ENCODE measurements at regions not wholly inside any gene's neighbourhood (a gene's known extent, or its start where the extent isn't known, plus 50 kb on each side); places are given as distances from the start of the nearest gene placed in this dataset.

- Mint-ChIP-seq H3K9me3 (ENCODE audit: insufficient read depth) (no peaks in the 10 kb centered on the region), H3K27me3 (ENCODE audit: low read depth) (peaks cover 4% of the 10 kb centered on the region), H3K36me3 (ENCODE audit: low read depth) (no peaks in the 10 kb centered on the region), H3K27ac (no peak overlapping the region), H3K4me1 (ENCODE audit: low read depth) (no peaks in the 10 kb centered on the region), H3K4me3 (no peak overlapping the region)
- ChIA-PET CTCF (no interaction called here), POLR2A (no interaction called here)
- DNase-seq (no peak), ATAC-seq (no peak)
Measured at GRCh38 chr13:105365021-105365550, 1170.4 kb downstream of the EFNB2 start.

DNA sequence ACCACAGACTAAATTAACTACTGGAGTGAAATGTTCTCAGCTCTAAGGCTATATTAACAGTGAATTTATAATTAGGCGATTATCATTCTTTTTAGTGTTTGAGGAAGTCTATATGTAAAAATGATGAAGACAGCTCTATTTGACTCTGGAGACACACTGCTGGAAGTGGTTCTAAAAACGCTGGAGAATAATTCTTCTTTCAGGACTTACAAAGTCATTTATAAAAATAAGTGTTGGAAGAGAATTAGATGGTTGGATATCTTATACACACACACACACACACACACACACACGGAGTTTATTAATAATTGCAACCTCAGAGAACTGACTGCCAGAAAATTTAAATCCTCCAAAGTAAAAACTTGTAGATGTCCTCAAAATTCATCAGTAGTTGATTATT, 1171.3 kb downstream of the EFNB2 start:
- H3K9me3 Mint-ChIP-seq (ENCODE audit: insufficient read depth) = no peaks in the 10 kb centered on the region
- H3K27ac Mint-ChIP-seq = no peak overlapping the region
- ChIA-PET POLR2A (no interaction called here), CTCF (no interaction called here)
- DNase-seq = no peak
- no peaks in the 10 kb centered on the region for H3K4me1 Mint-ChIP-seq (ENCODE audit: low read depth)
- no peak overlapping the region for H3K4me3 Mint-ChIP-seq
- H3K36me3 Mint-ChIP-seq (ENCODE audit: low read depth) = no peaks in the 10 kb centered on the region
- H3K27me3 Mint-ChIP-seq (ENCODE audit: low read depth) = peaks cover 4% of the 10 kb centered on the region
- no peak for ATAC-seq

DNA sequence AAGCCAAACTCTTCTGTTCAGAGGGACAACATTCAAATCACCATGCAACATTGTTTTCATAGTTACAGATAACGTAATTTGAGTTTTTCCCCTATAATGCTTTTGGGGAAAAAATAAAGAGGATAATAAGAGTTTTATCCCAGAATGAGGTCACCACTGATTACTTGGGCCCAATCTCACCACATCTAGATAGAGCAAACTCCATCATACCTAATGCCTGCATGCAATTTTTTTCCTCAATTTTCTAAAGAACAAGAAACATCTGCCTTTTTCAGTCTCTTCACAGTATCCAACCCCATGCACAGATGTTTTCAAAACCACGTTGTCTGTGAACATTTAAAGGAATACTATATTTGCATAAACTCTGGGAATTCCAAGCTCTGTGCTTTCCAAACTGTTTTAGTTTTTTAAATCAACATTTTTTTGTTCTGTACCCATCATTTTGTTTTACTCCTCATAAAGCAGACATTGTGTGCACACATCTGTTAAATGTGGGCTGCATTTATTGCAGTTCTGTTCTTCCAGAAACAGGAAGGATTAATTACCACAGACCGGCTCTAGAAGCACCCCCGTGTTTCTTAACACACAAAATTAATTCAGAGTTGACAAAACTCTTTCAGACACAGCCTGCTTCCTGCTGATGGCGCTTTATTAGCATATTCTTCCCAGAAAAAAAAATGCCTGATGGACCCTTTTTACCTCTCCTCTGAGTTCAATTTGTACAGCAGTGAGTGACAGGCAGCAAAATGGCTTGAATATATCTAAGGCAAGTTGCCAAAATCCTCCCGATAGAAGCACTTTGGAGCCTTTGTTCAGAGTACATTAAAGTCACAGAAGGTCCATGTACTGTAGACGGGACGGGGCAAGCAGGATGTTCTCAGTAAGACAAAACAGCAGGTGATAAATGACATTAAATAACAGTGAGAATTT, 1171.9 kb downstream of the EFNB2 start:
- no peaks in the 10 kb centered on the region for H3K9me3 Mint-ChIP-seq (ENCODE audit: insufficient read depth)
- no peak for DNase-seq
- POLR2A ChIA-PET = no interaction called here
- no peak overlapping the region for H3K27ac Mint-ChIP-seq
- no peak overlapping the region for H3K4me3 Mint-ChIP-seq
- H3K36me3 Mint-ChIP-seq (ENCODE audit: low read depth) = no peaks in the 10 kb centered on the region
- ATAC-seq = no peak
- H3K4me1 Mint-ChIP-seq (ENCODE audit: low read depth) = no peaks in the 10 kb centered on the region
- H3K27me3 Mint-ChIP-seq (ENCODE audit: low read depth) = peaks cover 4% of the 10 kb centered on the region
- CTCF ChIA-PET = no interaction called here

- H3K4me3 Mint-ChIP-seq = no peak overlapping the region
- H3K4me1 Mint-ChIP-seq (ENCODE audit: low read depth) = peaks cover 3% of the 10 kb centered on the region
- ATAC-seq = no peak
- no peaks in the 10 kb centered on the region for H3K9me3 Mint-ChIP-seq (ENCODE audit: insufficient read depth)
- no peaks in the 10 kb centered on the region for H3K36me3 Mint-ChIP-seq (ENCODE audit: low read depth)
- ChIA-PET CTCF (no interaction called here), POLR2A (no interaction called here)
- H3K27me3 Mint-ChIP-seq (ENCODE audit: low read depth) = no peaks in the 10 kb centered on the region
- no peak overlapping the region for H3K27ac Mint-ChIP-seq
- no peak for DNase-seq
Measured at GRCh38 chr13:105353654-105354053, 1181.8 kb downstream of the EFNB2 start.

DNA sequence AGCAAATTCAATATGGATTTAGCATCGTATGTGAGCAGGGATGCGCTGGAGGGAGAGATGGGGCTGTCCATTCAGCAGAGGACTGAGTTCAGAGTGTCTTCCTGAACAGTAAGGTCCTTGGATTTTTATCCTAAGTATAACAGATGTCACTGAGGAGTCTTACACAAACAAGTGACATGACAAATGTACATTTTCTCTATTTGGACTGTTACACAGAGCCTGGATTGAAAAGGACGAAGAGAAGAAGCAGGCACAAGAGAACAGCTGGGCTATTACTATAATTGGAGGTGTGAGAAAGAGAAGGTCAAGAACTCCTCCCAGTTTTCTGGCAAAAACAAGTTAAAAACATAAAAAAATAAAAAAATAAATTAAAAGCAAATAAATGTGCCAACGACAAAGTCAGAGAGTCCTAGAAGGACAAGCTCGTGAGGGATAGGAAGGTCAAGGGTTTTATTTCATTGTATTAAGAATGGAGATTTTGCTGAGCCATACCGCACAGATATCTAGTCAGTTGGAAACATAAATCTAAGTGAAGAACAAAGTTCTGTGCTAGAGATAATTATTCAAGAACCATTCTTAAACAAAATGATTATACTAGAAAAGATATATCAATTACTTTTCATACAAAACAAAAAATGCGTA, 1186.3 kb downstream of the EFNB2 start:
- DNase-seq (no peak), ATAC-seq (no peak)
- Mint-ChIP-seq H3K4me3 (no peak overlapping the region), H3K36me3 (ENCODE audit: low read depth) (no peaks in the 10 kb centered on the region), H3K27ac (no peak overlapping the region), H3K27me3 (ENCODE audit: low read depth) (no peaks in the 10 kb centered on the region), H3K9me3 (ENCODE audit: insufficient read depth) (no peaks in the 10 kb centered on the region), H3K4me1 (ENCODE audit: low read depth) (no peaks in the 10 kb centered on the region)
- ChIA-PET CTCF (interaction anchor here (0.6 kb wide), 1 partner anchor 20 kb away, joined by 3 read pairs; no protein-coding TSS in a partner anchor), POLR2A (no interaction called here)

GRCh38 chr13:105346141-105346775, 1189.2 kb downstream of the EFNB2 start:
- no peaks in the 10 kb centered on the region for H3K9me3 Mint-ChIP-seq (ENCODE audit: insufficient read depth)
- no peak overlapping the region for H3K4me3 Mint-ChIP-seq
- H3K4me1 Mint-ChIP-seq (ENCODE audit: low read depth) = peaks cover 2% of the 10 kb centered on the region
- ATAC-seq = no peak
- no peaks in the 10 kb centered on the region for H3K27me3 Mint-ChIP-seq (ENCODE audit: low read depth)
- POLR2A ChIA-PET = no interaction called here
- no peak overlapping the region for H3K27ac Mint-ChIP-seq
- no peaks in the 10 kb centered on the region for H3K36me3 Mint-ChIP-seq (ENCODE audit: low read depth)
- no peak for DNase-seq
- CTCF ChIA-PET = no interaction called here

- ATAC-seq = no peak
- CTCF ChIA-PET = no interaction called here
- H3K9me3 Mint-ChIP-seq (ENCODE audit: insufficient read depth) = no peaks in the 10 kb centered on the region
Measured at GRCh38 chr13:105345730-105346129, 1189.7 kb downstream of the EFNB2 start.

GRCh38 chr13:105345131-105345530, 1190.3 kb downstream of the EFNB2 start:
- no peak for ATAC-seq
- no peak for DNase-seq
- Mint-ChIP-seq H3K36me3 (ENCODE audit: low read depth) (no peaks in the 10 kb centered on the region), H3K4me3 (no peak overlapping the region), H3K9me3 (ENCODE audit: insufficient read depth) (no peaks in the 10 kb centered on the region), H3K4me1 (ENCODE audit: low read depth) (peaks cover 2% of the 10 kb centered on the region), H3K27me3 (ENCODE audit: low read depth) (no peaks in the 10 kb centered on the region), H3K27ac (no peak overlapping the region)
- CTCF ChIA-PET = no interaction called here
- POLR2A ChIA-PET = no interaction called here

More at GRCh38 chr13:105345730-105346129, 1189.7 kb downstream of the EFNB2 start:
- Mint-ChIP-seq H3K27ac (no peak overlapping the region), H3K4me3 (no peak overlapping the region), H3K27me3 (ENCODE audit: low read depth) (no peaks in the 10 kb centered on the region), H3K36me3 (ENCODE audit: low read depth) (no peaks in the 10 kb centered on the region), H3K4me1 (ENCODE audit: low read depth) (peaks cover 2% of the 10 kb centered on the region)
- POLR2A ChIA-PET = no interaction called here
- no peak for DNase-seq

GRCh38 chr13:105343134-105343806, 1192.2 kb downstream of the EFNB2 start:
- H3K27ac Mint-ChIP-seq = no peak overlapping the region
- ChIA-PET CTCF (no interaction called here), POLR2A (no interaction called here)
- ATAC-seq (no peak), DNase-seq (no peak)
- H3K4me3 Mint-ChIP-seq = no peak overlapping the region
- H3K27me3 Mint-ChIP-seq (ENCODE audit: low read depth) = no peaks in the 10 kb centered on the region
- no peaks in the 10 kb centered on the region for H3K9me3 Mint-ChIP-seq (ENCODE audit: insufficient read depth)
- no peaks in the 10 kb centered on the region for H3K36me3 Mint-ChIP-seq (ENCODE audit: low read depth)
- H3K4me1 Mint-ChIP-seq (ENCODE audit: low read depth) = peaks cover 4% of the 10 kb centered on the region

GRCh38 chr13:105342281-105342820, 1193.1 kb downstream of the EFNB2 start:
- no peak for ATAC-seq
- ChIA-PET POLR2A (no interaction called here), CTCF (no interaction called here)
- no peak for DNase-seq
- H3K27me3 Mint-ChIP-seq (ENCODE audit: low read depth) = no peaks in the 10 kb centered on the region
- no peak overlapping the region for H3K27ac Mint-ChIP-seq
- H3K4me3 Mint-ChIP-seq = no peak overlapping the region
- H3K36me3 Mint-ChIP-seq (ENCODE audit: low read depth) = no peaks in the 10 kb centered on the region
- H3K9me3 Mint-ChIP-seq (ENCODE audit: insufficient read depth) = no peaks in the 10 kb centered on the region
- H3K4me1 Mint-ChIP-seq (ENCODE audit: low read depth) = peaks cover 4% of the 10 kb centered on the region

- Mint-ChIP-seq H3K4me3 (no peak overlapping the region), H3K27me3 (ENCODE audit: low read depth) (no peaks in the 10 kb centered on the region), H3K36me3 (ENCODE audit: low read depth) (no peaks in the 10 kb centered on the region), H3K4me1 (ENCODE audit: low read depth) (peaks cover 4% of the 10 kb centered on the region), H3K9me3 (ENCODE audit: insufficient read depth) (no peaks in the 10 kb centered on the region), H3K27ac (no peak overlapping the region)
- no peak for DNase-seq
- ChIA-PET CTCF (no interaction called here), POLR2A (no interaction called here)
- ATAC-seq = no peak
Measured at GRCh38 chr13:105341758-105342157, 1193.7 kb downstream of the EFNB2 start.
